HG02763 (cell line): ENCODE measurements at regions not wholly inside any gene's neighbourhood (a gene's known extent, or its start where the extent isn't known, plus 50 kb on each side); places are given as distances from the start of the nearest gene placed in this dataset.
"Not testable (repeated sequence)": the region's sequence is repeated elsewhere in the genome, so short reads cannot be mapped to it uniquely, and the experiment has no call there.

Experiments used
- ATAC-seq: cut with Tn5 transposase; IDR thresholded peaks from one replicate; pipeline ENCODE4 v1.9.1; 2021; ENCODE audit warnings: mild to moderate bottlenecking, moderate library complexity; ENCODE audit not compliant: unreplicated experiment

GRCh38 chr11:8772571-8773519 is 90.3 kb downstream of the RPL27A start:
- no peak for ATAC-seq

- ATAC-seq = no peak
These were observed 91.4 kb downstream of the RPL27A start for GRCh38 chr11:8773916-8774539.

GRCh38 chr11:8774916-8775315 is 92.3 kb downstream of the RPL27A start:
- ATAC-seq = not testable (repeated sequence)

- ATAC-seq = no peak
These were observed 92.7 kb downstream of the RPL27A start for GRCh38 chr11:8775332-8775731.

- ATAC-seq = no peak
These were observed 93.1 kb downstream of the RPL27A start for GRCh38 chr11:8775734-8776133.

- ATAC-seq = no peak
These were observed 93.6 kb downstream of the RPL27A start for GRCh38 chr11:8776209-8776608.

GRCh38 chr11:8777907-8778767 is 95.5 kb downstream of the RPL27A start:
- no peak for ATAC-seq

- ATAC-seq = no peak
These were observed 96.5 kb downstream of the RPL27A start for GRCh38 chr11:8779107-8779506.

- no peak for ATAC-seq
These were observed 97.1 kb downstream of the RPL27A start for GRCh38 chr11:8779732-8780131.

GRCh38 chr11:8784954-8785353 is 102.4 kb downstream of the RPL27A start:
- no peak for ATAC-seq

- ATAC-seq = no peak
These were observed 102.9 kb downstream of the RPL27A start for GRCh38 chr11:8785457-8785856.

GRCh38 chr11:8785998-8786397 is 103.4 kb downstream of the RPL27A start:
- ATAC-seq = no peak

GRCh38 chr11:8786933-8787332 is 104.3 kb downstream of the RPL27A start:
- no peak for ATAC-seq

GRCh38 chr11:8787372-8787771 is 104.8 kb downstream of the RPL27A start:
- no peak for ATAC-seq

- ATAC-seq = no peak
These were observed 106.0 kb downstream of the RPL27A start for GRCh38 chr11:8788616-8789015.

GRCh38 chr11:8789864-8790263 is 107.3 kb downstream of the RPL27A start:
- ATAC-seq = no peak

- no peak for ATAC-seq
These were observed 108.4 kb downstream of the RPL27A start for GRCh38 chr11:8790968-8791367.

GRCh38 chr11:8792710-8793109 is 110.1 kb downstream of the RPL27A start:
- ATAC-seq = no peak

GRCh38 chr11:8793114-8793777 is 110.7 kb downstream of the RPL27A start:
- no peak for ATAC-seq

- ATAC-seq = no peak
These were observed 111.5 kb downstream of the RPL27A start for GRCh38 chr11:8794126-8794525.

GRCh38 chr11:8794677-8795103 is 112.1 kb downstream of the RPL27A start:
- ATAC-seq = no peak
